IMR-90 (cell line): ENCODE measurements at regions not wholly inside any gene's neighbourhood (a gene's known extent, or its start where the extent isn't known, plus 50 kb on each side); places are given as distances from the start of the nearest gene placed in this dataset.

Source experiments
- ATAC-seq: fragments of 200-7000 bp; cut with Tn5 transposase; 2 replicates; pipeline ENCODE4 v1.9.1; 2020; ENCODE audit warnings: low read depth, mild to moderate bottlenecking, moderate library complexity
- BruUV-seq: library from RNA; stranded (reverse); fragments of 400-500 nt; replicated peaks from 2 replicates; lab custom pipeline; 2021; lab: Mats Ljungman, UMichigan
- CTCF ChIA-PET: fragments of 300-600 bp; formaldehyde crosslinking; extraction: SDS; loops from one replicate; lab custom pipeline; 2021; ENCODE audit warnings: antibody characterized with exemption; lab: Yijun Ruan, JAX
- POLR2A ChIA-PET: fragments of 300-600 bp; sonication (Branson Sonifier 250); formaldehyde crosslinking; loops from one replicate; lab custom pipeline; 2022; ENCODE audit warnings: antibody characterized with exemption; ENCODE audit not compliant: unreplicated experiment; lab: Charles Lee
- DNase-seq: peaks from one replicate; pipeline ENCODE4 v3.0.0; 2013
- H2AFZ ChIP-seq: replicated peaks from 2 replicates; pipeline ENCODE3; 2013; ENCODE audit warnings: low read length, mild to moderate bottlenecking; ENCODE audit not compliant: poor library complexity
- H2AK5ac ChIP-seq: 2 replicates; pipeline ENCODE4 v1.6.1; 2013; ENCODE audit warnings: low read depth, low read length, inconsistent platforms
- H2AK9ac ChIP-seq: replicated peaks from 2 replicates; pipeline ENCODE3; 2013; ENCODE audit warnings: mild to moderate bottlenecking, low read depth, low read length, moderate library complexity; ENCODE audit not compliant: poor library complexity
- H2BK120ac ChIP-seq: 2 replicates; pipeline ENCODE4 v1.6.1; 2013; ENCODE audit warnings: low read depth, low read length, inconsistent platforms
- H2BK15ac ChIP-seq: 3 replicates; pipeline ENCODE4 v1.6.1; 2013; ENCODE audit warnings: low read depth, low read length, inconsistent platforms
- H2BK20ac ChIP-seq: 2 replicates; pipeline ENCODE4 v1.6.1; 2013; ENCODE audit warnings: low read depth, mild to moderate bottlenecking, inconsistent platforms, low read length, moderate library complexity
- H2BK5ac ChIP-seq: 2 replicates; pipeline ENCODE4 v1.6.1; 2013; ENCODE audit warnings: mild to moderate bottlenecking, low read depth, low read length, inconsistent platforms; ENCODE audit not compliant: poor library complexity, severe bottlenecking
- H3K14ac ChIP-seq: replicated peaks from 2 replicates; pipeline ENCODE4 v1.6.1; 2013; ENCODE audit warnings: low read depth, low read length, inconsistent platforms
- H3K18ac ChIP-seq: 2 replicates; pipeline ENCODE4 v1.6.1; 2013; ENCODE audit warnings: low read depth, low read length, control low read depth
- H3K23ac ChIP-seq: 2 replicates; pipeline ENCODE4 v1.6.1; 2013; ENCODE audit warnings: low read depth, low read length, inconsistent platforms
- H3K27ac ChIP-seq: 2 replicates; pipeline ENCODE4 v1.5.1; 2013; ENCODE audit warnings: mild to moderate bottlenecking, control low read depth, low read length; ENCODE audit not compliant: insufficient read depth
- H3K27me3 ChIP-seq: 2 replicates; pipeline ENCODE4 v1.6.1; 2013; ENCODE audit warnings: low read length; ENCODE audit not compliant: control insufficient read depth, insufficient read depth
- H3K36me3 ChIP-seq: 2 replicates; pipeline ENCODE4 v1.6.1; 2013; ENCODE audit warnings: low read length, mixed read lengths; ENCODE audit not compliant: control insufficient read depth, insufficient read depth
- H3K4ac ChIP-seq: 2 replicates; pipeline ENCODE4 v1.6.1; 2013; ENCODE audit warnings: low read depth, low read length, inconsistent platforms
- H3K4me1 ChIP-seq: 2 replicates; pipeline ENCODE4 v1.6.1; 2013; ENCODE audit warnings: low read length, mixed read lengths; ENCODE audit not compliant: control insufficient read depth, insufficient read depth
- H3K4me2 ChIP-seq: 2 replicates; pipeline ENCODE4 v1.6.1; 2013; ENCODE audit warnings: low read depth, mild to moderate bottlenecking, control low read depth, low read length, moderate library complexity
- H3K4me3 ChIP-seq: 2 replicates; pipeline ENCODE4 v1.5.1; 2013; ENCODE audit warnings: low read depth, mild to moderate bottlenecking, control low read depth, low read length, moderate library complexity; ENCODE audit not compliant: insufficient read depth
- H3K56ac ChIP-seq: 2 replicates; pipeline ENCODE4 v1.6.1; 2013; ENCODE audit warnings: low read length, inconsistent platforms; ENCODE audit not compliant: insufficient read depth; ENCODE audit errors: extremely low read depth
- H3K79me1 ChIP-seq, 2 experiments: 2 replicates each; pipeline ENCODE4 v1.6.1; 2013; ENCODE audit warnings: low read length in 2 of 2, inconsistent platforms in 1 of 2, low read depth in 1 of 2
- H3K9ac ChIP-seq: 2 replicates; pipeline ENCODE4 v1.6.1; 2013; ENCODE audit warnings: low read depth, low read length, control low read depth
- H3K9me1 ChIP-seq: 2 replicates; pipeline ENCODE4 v1.6.1; 2013; ENCODE audit warnings: low read length, inconsistent platforms; ENCODE audit not compliant: insufficient read depth
- H3K9me3 ChIP-seq: 2 replicates; pipeline ENCODE4 v1.6.1; 2013; ENCODE audit warnings: low read length; ENCODE audit not compliant: control insufficient read depth, insufficient read depth
- H4K20me1 ChIP-seq: 2 replicates; pipeline ENCODE4 v1.6.1; 2013; ENCODE audit warnings: low read length, inconsistent platforms; ENCODE audit not compliant: insufficient read depth
- H4K5ac ChIP-seq: 2 replicates; pipeline ENCODE4 v1.6.1; 2013; ENCODE audit warnings: mild to moderate bottlenecking, low read depth, low read length, control low read depth
- H4K8ac ChIP-seq, 2 experiments: 2 replicates each; pipeline ENCODE4 v1.6.1; 2013; ENCODE audit warnings: low read depth in 2 of 2, low read length in 2 of 2, control low read depth in 1 of 2, inconsistent platforms in 1 of 2
- H4K91ac ChIP-seq: 2 replicates; pipeline ENCODE4 v1.6.1; 2013; ENCODE audit warnings: low read depth, low read length, inconsistent platforms; ENCODE audit not compliant: insufficient read depth
- CEBPB ChIP-seq: IDR thresholded peaks from 2 replicates; pipeline ENCODE4 v1.6.1; 2012; ENCODE audit warnings: low read depth, low read length, improper control_type of control experiment
- CHD1 ChIP-seq: IDR thresholded peaks from 2 replicates; pipeline ENCODE4 v1.6.1; 2012; ENCODE audit warnings: low read depth, low read length, improper control_type of control experiment
- MAFK ChIP-seq: IDR thresholded peaks from 2 replicates; pipeline ENCODE4 v1.6.1; 2012; ENCODE audit warnings: low read depth, low read length, improper control_type of control experiment
- MXI1 ChIP-seq: IDR thresholded peaks from 2 replicates; pipeline ENCODE4 v1.6.1; 2012; ENCODE audit warnings: low read depth, mild to moderate bottlenecking, low read length, moderate library complexity, borderline replicate concordance
- RAD21 ChIP-seq: IDR thresholded peaks from 2 replicates; pipeline ENCODE4 v1.6.1; 2012; ENCODE audit warnings: low read length, improper control_type of control experiment
- RCOR1 ChIP-seq: IDR thresholded peaks from 2 replicates; pipeline ENCODE4 v1.6.1; 2012; ENCODE audit warnings: mild to moderate bottlenecking, low read length, improper control_type of control experiment; ENCODE audit not compliant: insufficient replicate concordance
- RFX5 ChIP-seq: IDR thresholded peaks from 2 replicates; pipeline ENCODE4 v1.8.0; 2012; ENCODE audit warnings: low read depth, mild to moderate bottlenecking, low read length, moderate library complexity
- WGBS, 2 experiments: methylation state at CpG; one replicate each; pipeline versions ENCODE4 v1.1.5 to v1.1.7; 2013; ENCODE audit warnings: missing lambda C conversion rate in 2 of 2; ENCODE audit not compliant: insufficient read length in 1 of 2; ENCODE audit errors: extremely low coverage in 2 of 2; 5-methylcytosine and 5-hydroxymethylcytosine counted together
- dilution Hi-C: fragments of 300-500 bp; cut with HindIII; formaldehyde crosslinking; loops from one replicate; pipeline ENCODE4 v1.14.3; 2018; ENCODE audit warnings: low sequenced_read_pairs; ENCODE audit not compliant: unreplicated experiment
- in situ Hi-C: fragments of 300-500 bp; cut with MboI; formaldehyde crosslinking; loops from 3 replicates; pipeline ENCODE4 v1.14.3; 2019; ENCODE audit warnings: low sequenced_read_pairs, inconsistent platforms, mixed read lengths
- intact Hi-C: fragments of 100-400 bp; cut with micrococcal nuclease; formaldehyde crosslinking; loops from 2 replicates; pipeline ENCODE4 v1.10.0; 2022

- no peaks in the 10 kb centered on the region for H3K79me1 ChIP-seq
- TF ChIP-seq CHD1 (no peak), RCOR1 (no peak), RFX5 (no peak), RAD21 (no peak), CEBPB (no peak), MXI1 (no peak), MAFK (no peak)
- no peak overlapping the region for H2BK15ac ChIP-seq
- no peak overlapping the region for H3K4me3 ChIP-seq
- ChIA-PET POLR2A (no interaction called here), CTCF (no interaction called here)
- H3K27me3 ChIP-seq: peaks cover 28% of the 10 kb centered on the region
- no peak overlapping the region for H3K4ac ChIP-seq
- no peak overlapping the region for H2AK5ac ChIP-seq
- H3K23ac ChIP-seq: no peak overlapping the region
- in situ Hi-C loops: no loop called here
- H3K56ac ChIP-seq: no peak overlapping the region
- no peak overlapping the region for H4K5ac ChIP-seq
- H3K18ac ChIP-seq: no peak overlapping the region
- BruUV-seq: no TSS peak
- intact Hi-C loops: no loop called here
- no peak overlapping the region for H2AK9ac ChIP-seq
- no peaks in the 10 kb centered on the region for H3K9me3 ChIP-seq
- dilution Hi-C loops: no loop called here
- no peak overlapping the region for H2BK120ac ChIP-seq
- WGBS, 2 experiments: 52% methylated on average over 5 of the region's 7 CpGs; no CpG with 5 or more reads in 1 of the 2 experiments
- DNase-seq: no peak
- H4K8ac ChIP-seq: no peak overlapping the region
- H4K91ac ChIP-seq: no peak overlapping the region
- H3K4me2 ChIP-seq: no peak overlapping the region
- H3K4me1 ChIP-seq: no peaks in the 10 kb centered on the region
- H2AFZ ChIP-seq: no peak overlapping the region
- no peak overlapping the region for H2BK5ac ChIP-seq
- no peak for ATAC-seq
- no peak overlapping the region for H3K9ac ChIP-seq
- H3K36me3 ChIP-seq: no peaks in the 10 kb centered on the region
- H3K9me1 ChIP-seq: no peaks in the 10 kb centered on the region
- H3K27ac ChIP-seq: no peak overlapping the region
- H2BK20ac ChIP-seq: no peak overlapping the region
- H3K14ac ChIP-seq: no peak overlapping the region
- H4K20me1 ChIP-seq: no peaks in the 10 kb centered on the region
Measured at GRCh38 chr9:38301376-38302106, 91.0 kb upstream of the ALDH1B1 start.
